ENCODE measurements at regions not wholly inside any gene's neighbourhood (a gene's known extent, or its start where the extent isn't known, plus 50 kb on each side); places are given as distances from the start of the nearest gene placed in this dataset.

DNA sequence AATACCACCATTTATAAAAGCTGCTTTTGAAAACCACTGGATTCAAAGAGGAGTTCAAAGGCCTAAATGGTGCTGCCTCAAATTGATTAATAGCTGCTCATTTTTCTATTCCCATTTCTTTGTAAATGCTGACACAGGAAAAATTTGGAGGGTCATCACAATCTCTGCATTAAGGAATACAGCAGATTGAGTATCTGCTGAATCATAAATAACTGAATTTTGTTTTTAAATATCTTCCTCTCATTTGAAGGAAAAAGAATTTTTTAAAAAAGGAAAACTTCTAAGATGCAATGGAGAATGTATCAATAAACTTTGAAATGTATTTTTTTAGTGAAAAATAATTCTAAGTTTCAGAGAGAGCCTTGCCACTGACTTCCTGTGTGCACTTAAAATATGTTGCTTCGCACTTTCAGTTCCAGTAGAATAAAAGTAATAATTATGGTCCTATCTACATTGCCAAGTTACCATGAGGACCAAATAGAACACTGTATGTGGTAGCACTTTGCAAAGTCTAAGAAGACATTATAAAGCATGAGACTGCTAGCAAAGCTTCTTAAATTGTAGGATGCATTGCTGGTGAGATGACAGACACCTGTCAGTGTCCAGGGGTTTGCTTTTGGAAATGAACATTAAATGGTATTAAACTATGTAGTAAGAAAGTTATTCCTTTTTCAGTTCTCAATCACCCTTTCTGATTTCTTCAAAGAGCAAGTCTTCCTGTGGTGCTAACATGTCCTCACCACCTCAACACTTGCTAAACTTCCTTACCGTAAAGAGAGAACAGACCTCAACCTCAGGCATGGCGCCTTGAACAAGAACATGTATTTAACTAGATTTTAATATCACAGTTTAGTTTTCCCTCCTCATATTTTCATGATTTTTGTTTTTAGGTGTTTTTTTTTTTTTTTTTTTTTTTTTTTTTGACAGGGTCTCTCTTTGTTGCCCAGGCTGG, 555.1 kb downstream of the EBF1 start:
- WGBS (ENCODE audit: insufficient coverage): no CpG with 5 or more reads among the region's 3 CpGs
- H3K36me3 ChIP-seq (ENCODE audit: control insufficient read depth, insufficient read depth, low read length): no peaks in the 10 kb centered on the region
- no peak for DNase-seq
- no peaks in the 10 kb centered on the region for H3K9me3 ChIP-seq (replicated peaks; ENCODE audit: control insufficient read depth, low read depth, low read length)
- H3K4me3 ChIP-seq (ENCODE audit: low read length): no peak overlapping the region
- H3K4me1 ChIP-seq (ENCODE audit: control insufficient read depth, insufficient read depth, low read length): no peaks in the 10 kb centered on the region
- no peaks in the 10 kb centered on the region for H3K27me3 ChIP-seq (ENCODE audit: control insufficient read depth, insufficient read depth, low read length)
- H3K27ac ChIP-seq (ENCODE audit: low read length): peak overlapping the region; percentile 39

GRCh38 chr5:158543539-158544387, 556.0 kb downstream of the EBF1 start:
- peak; percentile 82 for DNase-seq
- Histone ChIP-seq H3K4me1 (ENCODE audit: control insufficient read depth, insufficient read depth, low read length) (no peaks in the 10 kb centered on the region), H3K27me3 (ENCODE audit: control insufficient read depth, insufficient read depth, low read length) (no peaks in the 10 kb centered on the region), H3K36me3 (ENCODE audit: control insufficient read depth, insufficient read depth, low read length) (no peaks in the 10 kb centered on the region), H3K4me3 (ENCODE audit: low read length) (no peak overlapping the region), H3K27ac (ENCODE audit: low read length) (peak overlapping the region; percentile 59), H3K9me3 (replicated peaks; ENCODE audit: control insufficient read depth, low read depth, low read length) (no peaks in the 10 kb centered on the region)
- no CpG with 5 or more reads among the region's 6 CpGs for WGBS (ENCODE audit: insufficient coverage)

DNA sequence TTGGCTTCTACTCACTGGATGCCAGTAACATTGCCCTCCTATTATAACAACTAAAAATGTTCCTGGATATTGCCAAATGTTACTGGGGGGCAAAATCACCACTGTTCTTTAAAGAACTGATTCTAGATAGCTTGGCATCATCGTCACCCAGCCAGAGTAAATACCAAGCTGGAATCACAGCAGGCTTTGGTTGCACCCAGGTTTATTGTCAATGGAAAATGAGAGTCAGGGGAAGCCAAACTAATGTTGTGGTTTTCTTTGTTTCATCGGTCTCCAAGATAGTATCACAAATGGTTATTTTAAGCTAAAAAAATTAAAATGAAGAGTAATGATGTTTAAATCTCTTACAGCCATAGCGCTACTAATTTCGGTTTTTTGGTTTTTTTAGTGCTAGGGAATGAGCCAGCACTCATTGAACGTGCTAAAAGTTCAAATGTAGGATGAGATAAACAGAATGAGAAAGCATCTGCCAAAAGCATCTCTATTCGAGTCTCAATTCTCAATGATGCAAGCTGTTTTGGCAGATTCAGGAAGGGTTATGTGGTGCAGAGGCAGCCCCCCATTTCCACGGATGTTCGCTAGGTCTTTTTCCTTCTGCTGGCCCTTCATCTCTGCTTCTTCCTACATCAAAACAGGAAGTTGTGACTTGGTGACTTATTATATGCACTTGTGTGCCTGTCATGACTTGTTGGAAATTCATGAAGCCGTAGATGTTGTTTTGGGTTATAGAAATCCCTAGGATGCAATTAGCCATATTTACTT, 558.0 kb downstream of the EBF1 start:
- WGBS (ENCODE audit: insufficient coverage): 44% methylated on average over 2 of the region's 9 CpGs
- DNase-seq: peak; percentile 92

DNA sequence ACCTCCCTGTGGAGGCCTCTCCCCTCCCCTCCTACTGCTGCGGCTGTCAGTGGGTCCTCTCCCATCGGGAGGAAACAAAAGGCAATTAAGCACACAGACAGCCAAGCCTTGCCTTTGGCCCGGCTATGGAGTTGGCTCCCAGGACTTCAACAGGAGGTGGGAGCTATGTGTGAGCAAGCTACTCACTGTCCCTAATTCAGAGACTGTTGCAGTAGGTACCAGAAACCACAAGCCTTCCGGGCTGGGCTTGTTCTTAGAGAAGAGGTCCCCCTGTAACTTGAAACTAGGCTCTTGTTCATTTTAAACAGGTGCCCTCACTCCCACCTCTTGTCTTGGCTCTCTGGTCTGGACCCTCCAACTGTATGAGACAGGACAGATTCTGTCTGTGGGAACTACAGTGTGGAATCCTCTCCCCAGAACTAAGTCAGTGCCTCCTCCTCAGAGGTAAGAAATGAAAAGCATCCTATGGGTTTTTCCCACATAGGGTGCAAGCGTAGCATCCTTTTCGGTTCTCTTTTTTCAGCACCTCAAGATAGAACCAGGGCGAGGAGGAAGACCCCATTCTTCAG, 561.1 kb downstream of the EBF1 start:
- no peak for DNase-seq
- no peak overlapping the region for H3K27ac ChIP-seq (ENCODE audit: low read length)
- no peak overlapping the region for H3K4me3 ChIP-seq (ENCODE audit: low read length)
- peaks cover 2% of the 10 kb centered on the region for H3K27me3 ChIP-seq (ENCODE audit: control insufficient read depth, insufficient read depth, low read length)
- H3K4me1 ChIP-seq (ENCODE audit: control insufficient read depth, insufficient read depth, low read length): peaks cover 5% of the 10 kb centered on the region
- no peaks in the 10 kb centered on the region for H3K36me3 ChIP-seq (ENCODE audit: control insufficient read depth, insufficient read depth, low read length)
- no peaks in the 10 kb centered on the region for H3K9me3 ChIP-seq (replicated peaks; ENCODE audit: control insufficient read depth, low read depth, low read length)
- no CpG with 5 or more reads among the region's 7 CpGs for WGBS (ENCODE audit: insufficient coverage)

More for the DNA sequence above, 558.0 kb downstream of the EBF1 start:
- H3K4me3 ChIP-seq (ENCODE audit: low read length): no peak overlapping the region
- peaks cover 2% of the 10 kb centered on the region for H3K27me3 ChIP-seq (ENCODE audit: control insufficient read depth, insufficient read depth, low read length)
- H3K27ac ChIP-seq (ENCODE audit: low read length): no peak overlapping the region
- no peaks in the 10 kb centered on the region for H3K36me3 ChIP-seq (ENCODE audit: control insufficient read depth, insufficient read depth, low read length)
- H3K4me1 ChIP-seq (ENCODE audit: control insufficient read depth, insufficient read depth, low read length): peaks cover 5% of the 10 kb centered on the region
- H3K9me3 ChIP-seq (replicated peaks; ENCODE audit: control insufficient read depth, low read depth, low read length): no peaks in the 10 kb centered on the region

DNA sequence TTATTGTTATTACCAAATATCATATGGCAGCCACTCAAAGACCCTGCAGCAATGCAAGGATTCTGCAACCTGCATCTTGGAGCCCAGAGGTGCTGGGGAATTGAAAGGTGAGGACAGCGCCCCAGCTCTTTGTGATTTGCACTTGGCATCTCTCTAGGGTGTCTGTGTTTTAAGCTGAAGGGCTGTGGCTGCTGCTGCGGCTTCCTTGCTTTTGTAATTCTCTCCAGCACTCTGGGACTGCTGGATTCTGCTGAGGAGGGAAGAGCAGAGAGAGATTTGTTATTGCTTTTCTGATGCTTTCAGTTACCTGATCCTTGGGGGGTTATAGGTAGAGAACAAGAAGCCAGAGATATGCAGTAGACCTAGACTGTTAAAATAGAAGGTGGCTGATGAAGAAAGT, 562.4 kb downstream of the EBF1 start:
- DNase-seq: no peak
- Histone ChIP-seq H3K27ac (ENCODE audit: low read length) (no peak overlapping the region), H3K9me3 (replicated peaks; ENCODE audit: control insufficient read depth, low read depth, low read length) (no peaks in the 10 kb centered on the region), H3K4me3 (ENCODE audit: low read length) (no peak overlapping the region), H3K4me1 (ENCODE audit: control insufficient read depth, insufficient read depth, low read length) (peaks cover 5% of the 10 kb centered on the region), H3K27me3 (ENCODE audit: control insufficient read depth, insufficient read depth, low read length) (peaks cover 2% of the 10 kb centered on the region), H3K36me3 (ENCODE audit: control insufficient read depth, insufficient read depth, low read length) (no peaks in the 10 kb centered on the region)
- WGBS (ENCODE audit: insufficient coverage): 86% methylated on average over 1 of the region's 2 CpGs

DNA sequence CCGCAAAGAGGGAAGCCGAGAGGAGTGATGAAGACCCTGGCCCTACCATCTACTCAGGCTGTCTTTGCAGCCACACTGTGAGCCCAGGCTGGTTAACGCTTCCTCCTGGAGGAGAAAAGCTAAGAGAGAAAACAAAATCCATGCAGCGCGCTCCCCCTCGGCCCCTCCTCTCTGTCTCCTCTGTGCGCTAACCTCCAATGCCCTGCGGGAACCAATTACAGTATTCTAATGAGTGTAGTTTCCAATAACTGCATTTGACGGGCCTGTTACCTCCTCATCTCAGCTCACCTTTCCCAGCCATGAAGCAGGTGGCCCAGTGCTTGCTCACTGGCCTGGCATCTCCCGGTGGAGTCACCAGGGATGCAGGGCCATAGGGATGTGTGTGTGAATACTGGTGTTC, 565.5 kb downstream of the EBF1 start:
- WGBS (ENCODE audit: insufficient coverage): 86% methylated on average over 1 of the region's 10 CpGs
- Histone ChIP-seq H3K27ac (ENCODE audit: low read length) (no peak overlapping the region), H3K9me3 (replicated peaks; ENCODE audit: control insufficient read depth, low read depth, low read length) (no peaks in the 10 kb centered on the region), H3K27me3 (ENCODE audit: control insufficient read depth, insufficient read depth, low read length) (peaks cover 2% of the 10 kb centered on the region), H3K4me3 (ENCODE audit: low read length) (no peak overlapping the region), H3K4me1 (ENCODE audit: control insufficient read depth, insufficient read depth, low read length) (peaks cover 5% of the 10 kb centered on the region), H3K36me3 (ENCODE audit: control insufficient read depth, insufficient read depth, low read length) (no peaks in the 10 kb centered on the region)
- DNase-seq: no peak

- no peak for DNase-seq
- no peaks in the 10 kb centered on the region for H3K9me3 ChIP-seq (replicated peaks; ENCODE audit: control insufficient read depth, low read depth, low read length)
- WGBS (ENCODE audit: insufficient coverage): 95% methylated on average over 3 of the region's 5 CpGs
- no peaks in the 10 kb centered on the region for H3K27me3 ChIP-seq (ENCODE audit: control insufficient read depth, insufficient read depth, low read length)
- no peak overlapping the region for H3K4me3 ChIP-seq (ENCODE audit: low read length)
- no peak overlapping the region for H3K27ac ChIP-seq (ENCODE audit: low read length)
- no peaks in the 10 kb centered on the region for H3K36me3 ChIP-seq (ENCODE audit: control insufficient read depth, insufficient read depth, low read length)
- H3K4me1 ChIP-seq (ENCODE audit: control insufficient read depth, insufficient read depth, low read length): no peaks in the 10 kb centered on the region
These were observed 567.0 kb downstream of the EBF1 start for GRCh38 chr5:158532739-158533138.

- WGBS (ENCODE audit: insufficient coverage): no CpG with 5 or more reads among the region's 2 CpGs
- no peak overlapping the region for H3K4me3 ChIP-seq (ENCODE audit: low read length)
- H3K36me3 ChIP-seq (ENCODE audit: control insufficient read depth, insufficient read depth, low read length): no peaks in the 10 kb centered on the region
- H3K27me3 ChIP-seq (ENCODE audit: control insufficient read depth, insufficient read depth, low read length): no peaks in the 10 kb centered on the region
- H3K27ac ChIP-seq (ENCODE audit: low read length): no peak overlapping the region
- H3K4me1 ChIP-seq (ENCODE audit: control insufficient read depth, insufficient read depth, low read length): no peaks in the 10 kb centered on the region
- peak; percentile 69 for DNase-seq
- H3K9me3 ChIP-seq (replicated peaks; ENCODE audit: control insufficient read depth, low read depth, low read length): no peaks in the 10 kb centered on the region
These were observed 567.9 kb downstream of the EBF1 start for GRCh38 chr5:158531860-158532259.

DNA sequence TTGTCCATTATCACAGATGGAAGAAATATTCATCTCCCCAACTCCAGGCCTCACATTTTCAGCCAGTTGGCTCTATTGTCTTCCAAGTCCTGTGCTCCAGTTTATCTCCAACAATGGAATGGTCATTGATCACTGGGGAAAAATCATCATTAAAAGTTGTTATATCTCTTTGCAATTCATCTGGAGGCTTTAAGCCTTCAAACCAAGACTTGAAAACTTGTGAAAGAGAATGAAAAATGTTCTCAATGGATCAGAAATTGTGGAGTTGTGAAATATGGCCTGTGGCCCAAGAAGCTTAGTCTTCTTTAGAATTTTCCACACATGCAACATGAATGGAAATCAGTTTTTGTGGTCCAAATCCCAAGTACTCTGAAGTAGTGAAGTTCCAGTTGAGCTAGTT, 569.6 kb downstream of the EBF1 start:
- no peak overlapping the region for H3K4me3 ChIP-seq (ENCODE audit: low read length)
- peak overlapping the region; percentile 17 for H3K27ac ChIP-seq (ENCODE audit: low read length)
- peak; percentile 95 for DNase-seq
- no peaks in the 10 kb centered on the region for H3K36me3 ChIP-seq (ENCODE audit: control insufficient read depth, insufficient read depth, low read length)
- no peaks in the 10 kb centered on the region for H3K27me3 ChIP-seq (ENCODE audit: control insufficient read depth, insufficient read depth, low read length)
- H3K4me1 ChIP-seq (ENCODE audit: control insufficient read depth, insufficient read depth, low read length): no peaks in the 10 kb centered on the region
- no peaks in the 10 kb centered on the region for H3K9me3 ChIP-seq (replicated peaks; ENCODE audit: control insufficient read depth, low read depth, low read length)

Data from muscle of leg (tissue), 3 donors.